SK-N-SH (cell line): ENCODE measurements at regions not wholly inside any gene's neighbourhood (a gene's known extent, or its start where the extent isn't known, plus 50 kb on each side); places are given as distances from the start of the nearest gene placed in this dataset.

Experiments
- CTCF ChIP-seq: fragments of 200-600 bp; sonication (generic); IDR thresholded peaks from 2 replicates; pipeline ENCODE4 v1.6.1; 2017; ENCODE audit warnings: antibody characterized with exemption, mild to moderate bottlenecking, moderate library complexity
- GATA2 ChIP-seq: sonication (generic); formaldehyde crosslinking; IDR thresholded peaks from 2 replicates; pipeline ENCODE4 v1.5.0; 2020; ENCODE audit warnings: mild to moderate bottlenecking, missing genetic modification reagents
- MEF2A ChIP-seq: IDR thresholded peaks from 2 replicates; pipeline ENCODE4 v1.4.0; 2012; ENCODE audit warnings: low read depth, borderline replicate concordance

- TF ChIP-seq GATA2 (CRISPR knock-in tag) (no peak), CTCF (no peak), MEF2A (no peak)
Observed at GRCh38 chrX:42366181-42366580, 411.8 kb downstream of the PPP1R2C start.
